ENCODE measurements at regions not wholly inside any gene's neighbourhood (a gene's known extent, or its start where the extent isn't known, plus 50 kb on each side); places are given as distances from the start of the nearest gene placed in this dataset.

- ATAC-seq (replicated peaks in 1 of 4): no peak
- DNase-seq: no peak
- Histone ChIP-seq H3K27ac (ENCODE audit: low read length) (no peak overlapping the region), H3K4me1 (ENCODE audit: control insufficient read depth in 1 of 2, extremely low read depth in 1 of 2, insufficient read depth in 2 of 2, low read length in 2 of 2) (no peaks in the 10 kb centered on the region), H3K36me3 (ENCODE audit: control insufficient read depth in 2 of 2, extremely low read depth in 1 of 2, insufficient read depth in 1 of 2, low read length in 1 of 2) (no peaks in the 10 kb centered on the region), H3K4me3 (ENCODE audit: control insufficient read depth in 1 of 2, extremely low read depth in 1 of 2, low read length in 1 of 2) (no peak overlapping the region), H3K27me3 (replicated peaks in 1 of 2; ENCODE audit: control insufficient read depth in 2 of 2, extremely low read depth in 1 of 2, insufficient read depth in 2 of 2, low read length in 1 of 2) (peaks cover 0 to 6% of the 10 kb centered on the region in 2 experiments), H3K9me3 (no peaks in the 10 kb centered on the region)
- CTCF ChIA-PET: no interaction called here
- POLR2A ChIA-PET: no interaction called here
- Mint-ChIP-seq H3K36me3 (no peaks in the 10 kb centered on the region), H3K9me3 (no peaks in the 10 kb centered on the region), H3K27me3 (peaks cover 11 to 16% of the 10 kb centered on the region in 2 donors), H3K4me1 (no peaks in the 10 kb centered on the region), H3K27ac (no peak overlapping the region), H3K4me3 (no peak overlapping the region)
- 100% methylated on average over 2 of the region's 4 CpGs for WGBS (ENCODE audit: insufficient coverage)
These were observed 103.4 kb downstream of the IL20RB start for GRCh38 chr3:137061186-137061585.

DNA sequence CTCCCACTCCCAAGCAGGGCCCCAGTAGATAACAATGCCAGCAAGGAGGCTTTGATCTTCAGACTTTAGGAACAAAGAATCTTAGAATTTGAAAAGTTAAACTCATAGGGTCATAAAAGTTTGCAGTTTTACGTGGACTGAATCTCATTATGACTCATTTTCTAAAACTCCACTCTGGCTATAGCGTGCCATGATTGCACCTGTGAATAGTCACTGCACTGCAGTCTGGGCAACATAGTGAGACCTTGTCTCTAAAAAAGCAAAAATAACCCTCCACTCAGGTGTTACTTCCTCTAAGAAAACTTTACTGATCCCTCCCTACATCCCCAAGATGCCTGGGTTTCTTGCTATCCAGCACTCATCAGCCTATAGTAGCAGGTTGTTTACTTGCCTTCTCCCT lies 104.5 kb downstream of the IL20RB start:
- H3K4me3 ChIP-seq (ENCODE audit: control insufficient read depth in 1 of 2, extremely low read depth in 1 of 2, low read length in 1 of 2): no peak overlapping the region

GRCh38 chr3:137065381-137065780 lies 107.6 kb downstream of the IL20RB start:
- Mint-ChIP-seq H3K36me3 (no peaks in the 10 kb centered on the region), H3K4me1 (no peaks in the 10 kb centered on the region), H3K27ac (no peak overlapping the region), H3K4me3 (no peak overlapping the region), H3K9me3 (no peaks in the 10 kb centered on the region), H3K27me3 (peaks cover 3 to 11% of the 10 kb centered on the region in 2 donors)
- WGBS (ENCODE audit: insufficient coverage): no CpG with 5 or more reads among the region's 1 CpG
- H3K36me3 ChIP-seq (ENCODE audit: control insufficient read depth in 2 of 2, extremely low read depth in 1 of 2, insufficient read depth in 1 of 2, low read length in 1 of 2): no peaks in the 10 kb centered on the region
- no peaks in the 10 kb centered on the region for H3K9me3 ChIP-seq
- no peak for ATAC-seq (replicated peaks in 1 of 4)
- no peak overlapping the region for H3K4me3 ChIP-seq (ENCODE audit: control insufficient read depth in 1 of 2, extremely low read depth in 1 of 2, low read length in 1 of 2)
- peaks cover 0 to 6% of the 10 kb centered on the region in 2 experiments for H3K27me3 ChIP-seq (replicated peaks in 1 of 2; ENCODE audit: control insufficient read depth in 2 of 2, extremely low read depth in 1 of 2, insufficient read depth in 2 of 2, low read length in 1 of 2)
- no peak overlapping the region for H3K27ac ChIP-seq (ENCODE audit: low read length)
- H3K4me1 ChIP-seq (ENCODE audit: control insufficient read depth in 1 of 2, extremely low read depth in 1 of 2, insufficient read depth in 2 of 2, low read length in 2 of 2): no peaks in the 10 kb centered on the region
- ChIA-PET POLR2A (no interaction called here), CTCF (no interaction called here)
- DNase-seq: no peak

More for the DNA sequence above, 104.5 kb downstream of the IL20RB start:
- CTCF ChIA-PET: no interaction called here
- H3K9me3 ChIP-seq: no peaks in the 10 kb centered on the region
- H3K36me3 ChIP-seq (ENCODE audit: control insufficient read depth in 2 of 2, extremely low read depth in 1 of 2, insufficient read depth in 1 of 2, low read length in 1 of 2): no peaks in the 10 kb centered on the region
- H3K4me3 Mint-ChIP-seq: no peak overlapping the region
- H3K27ac ChIP-seq (ENCODE audit: low read length): no peak overlapping the region
- H3K27ac Mint-ChIP-seq: no peak overlapping the region
- no peaks in the 10 kb centered on the region for H3K4me1 Mint-ChIP-seq
- POLR2A ChIA-PET: no interaction called here
- no peak for DNase-seq
- no peaks in the 10 kb centered on the region for H3K4me1 ChIP-seq (ENCODE audit: control insufficient read depth in 1 of 2, extremely low read depth in 1 of 2, insufficient read depth in 2 of 2, low read length in 2 of 2)
- no peak for ATAC-seq (replicated peaks in 1 of 4)
- no peaks in the 10 kb centered on the region for H3K36me3 Mint-ChIP-seq
- H3K27me3 ChIP-seq (replicated peaks in 1 of 2; ENCODE audit: control insufficient read depth in 2 of 2, extremely low read depth in 1 of 2, insufficient read depth in 2 of 2, low read length in 1 of 2): peaks cover 0 to 6% of the 10 kb centered on the region in 2 experiments
- WGBS (ENCODE audit: insufficient coverage): 51% methylated on average over 2 of the region's 2 CpGs
- peaks cover 6 to 10% of the 10 kb centered on the region in 2 donors for H3K27me3 Mint-ChIP-seq
- H3K9me3 Mint-ChIP-seq: no peaks in the 10 kb centered on the region

DNA sequence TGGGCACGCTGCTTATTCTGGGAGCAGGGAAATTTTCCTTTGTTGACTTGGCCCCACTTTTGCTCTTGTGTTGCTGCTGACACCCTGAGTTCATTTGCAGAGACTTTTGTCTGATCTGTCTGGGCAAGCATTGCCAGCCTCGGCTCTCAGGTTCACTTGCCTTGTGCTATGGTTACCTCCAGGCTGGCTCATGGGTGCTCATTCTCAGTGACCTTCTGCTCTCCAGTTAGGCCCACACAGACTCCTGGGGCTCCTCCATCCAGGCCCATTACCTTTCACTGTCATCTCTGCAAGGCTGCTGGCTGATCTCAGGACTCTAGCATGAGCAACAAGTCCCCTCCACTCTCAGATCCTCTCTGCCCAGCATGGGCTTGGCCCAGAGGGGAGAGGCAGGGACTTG lies 108.3 kb downstream of the IL20RB start:
- no peaks in the 10 kb centered on the region for H3K4me1 Mint-ChIP-seq
- ChIA-PET CTCF (no interaction called here), POLR2A (no interaction called here)
- H3K27me3 Mint-ChIP-seq: peaks cover 5 to 11% of the 10 kb centered on the region in 2 donors
- H3K36me3 Mint-ChIP-seq: no peaks in the 10 kb centered on the region
- H3K4me1 ChIP-seq (ENCODE audit: control insufficient read depth in 1 of 2, extremely low read depth in 1 of 2, insufficient read depth in 2 of 2, low read length in 2 of 2): no peaks in the 10 kb centered on the region
- H3K4me3 ChIP-seq (ENCODE audit: control insufficient read depth in 1 of 2, extremely low read depth in 1 of 2, low read length in 1 of 2): no peak overlapping the region
- whole genome bisulfite sequencing (ENCODE audit: insufficient coverage): 85% methylated on average over 2 of the region's 2 CpGs
- DNase-seq: no peak
- no peak for ATAC-seq (replicated peaks in 1 of 4)
- H3K9me3 Mint-ChIP-seq: no peaks in the 10 kb centered on the region
- no peaks in the 10 kb centered on the region for H3K36me3 ChIP-seq (ENCODE audit: control insufficient read depth in 2 of 2, extremely low read depth in 1 of 2, insufficient read depth in 1 of 2, low read length in 1 of 2)
- no peak overlapping the region for H3K4me3 Mint-ChIP-seq
- H3K9me3 ChIP-seq: no peaks in the 10 kb centered on the region
- no peak overlapping the region for H3K27ac ChIP-seq (ENCODE audit: low read length)
- H3K27me3 ChIP-seq (replicated peaks in 1 of 2; ENCODE audit: control insufficient read depth in 2 of 2, extremely low read depth in 1 of 2, insufficient read depth in 2 of 2, low read length in 1 of 2): peaks cover 0 to 4% of the 10 kb centered on the region in 2 experiments
- H3K27ac Mint-ChIP-seq: no peak overlapping the region

GRCh38 chr3:137071104-137071503 lies 113.3 kb downstream of the IL20RB start:
- ChIA-PET CTCF (no interaction called here), POLR2A (no interaction called here)
- H3K27ac Mint-ChIP-seq: no peak overlapping the region
- no peak overlapping the region for H3K4me3 ChIP-seq (ENCODE audit: control insufficient read depth in 1 of 2, extremely low read depth in 1 of 2, low read length in 1 of 2)
- H3K27ac ChIP-seq (ENCODE audit: low read length): no peak overlapping the region
- no peaks in the 10 kb centered on the region for H3K36me3 Mint-ChIP-seq
- 70% methylated on average over 1 of the region's 1 CpG for whole genome bisulfite sequencing (ENCODE audit: insufficient coverage)
- peaks cover 0 to 6% of the 10 kb centered on the region in 2 experiments for H3K27me3 ChIP-seq (replicated peaks in 1 of 2; ENCODE audit: control insufficient read depth in 2 of 2, extremely low read depth in 1 of 2, insufficient read depth in 2 of 2, low read length in 1 of 2)
- ATAC-seq (replicated peaks in 1 of 4): no peak
- H3K4me1 ChIP-seq (ENCODE audit: control insufficient read depth in 1 of 2, extremely low read depth in 1 of 2, insufficient read depth in 2 of 2, low read length in 2 of 2): no peaks in the 10 kb centered on the region
- H3K4me3 Mint-ChIP-seq: no peak overlapping the region
- H3K27me3 Mint-ChIP-seq: peaks cover 25 to 26% of the 10 kb centered on the region in 2 donors
- no peaks in the 10 kb centered on the region for H3K9me3 ChIP-seq
- no peak for DNase-seq
- H3K36me3 ChIP-seq (ENCODE audit: control insufficient read depth in 2 of 2, extremely low read depth in 1 of 2, insufficient read depth in 1 of 2, low read length in 1 of 2): no peaks in the 10 kb centered on the region
- no peaks in the 10 kb centered on the region for H3K9me3 Mint-ChIP-seq
- H3K4me1 Mint-ChIP-seq: no peaks in the 10 kb centered on the region

DNA sequence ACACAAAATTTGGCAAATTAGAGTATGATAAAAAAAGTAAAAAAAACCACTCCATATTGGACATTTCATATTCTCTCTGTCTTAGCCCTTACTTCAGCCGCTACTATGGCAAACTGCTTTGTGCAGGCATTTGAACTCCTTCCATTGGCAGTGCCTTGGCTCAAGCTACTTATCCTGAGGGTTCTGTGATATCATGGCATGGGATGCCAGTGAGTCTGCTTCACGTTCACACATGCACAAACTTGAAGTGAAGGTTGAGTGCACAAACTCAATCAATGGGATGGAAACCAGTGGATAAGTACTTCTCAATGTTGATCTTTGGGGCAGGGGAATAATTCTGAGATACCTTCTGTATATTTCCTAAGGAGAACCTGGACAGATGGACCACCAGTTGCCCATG lies 117.2 kb downstream of the IL20RB start:
- Mint-ChIP-seq H3K4me3 (no peak overlapping the region), H3K36me3 (no peaks in the 10 kb centered on the region), H3K4me1 (no peaks in the 10 kb centered on the region), H3K9me3 (no peaks in the 10 kb centered on the region), H3K27ac (no peak overlapping the region), H3K27me3 (peaks cover 29 to 43% of the 10 kb centered on the region in 2 donors)
- POLR2A ChIA-PET: no interaction called here
- WGBS (ENCODE audit: insufficient coverage): no CpG with 5 or more reads among the region's 2 CpGs
- no peaks in the 10 kb centered on the region for H3K9me3 ChIP-seq
- no peaks in the 10 kb centered on the region for H3K36me3 ChIP-seq (ENCODE audit: control insufficient read depth in 2 of 2, extremely low read depth in 1 of 2, insufficient read depth in 1 of 2, low read length in 1 of 2)
- no peak for DNase-seq
- CTCF ChIA-PET: no interaction called here
- no peaks in the 10 kb centered on the region for H3K4me1 ChIP-seq (ENCODE audit: control insufficient read depth in 1 of 2, extremely low read depth in 1 of 2, insufficient read depth in 2 of 2, low read length in 2 of 2)
- no peak overlapping the region for H3K4me3 ChIP-seq (ENCODE audit: control insufficient read depth in 1 of 2, extremely low read depth in 1 of 2, low read length in 1 of 2)
- no peak overlapping the region for H3K27ac ChIP-seq (ENCODE audit: low read length)
- ATAC-seq (replicated peaks in 1 of 4): no peak
- H3K27me3 ChIP-seq (replicated peaks in 1 of 2; ENCODE audit: control insufficient read depth in 2 of 2, extremely low read depth in 1 of 2, insufficient read depth in 2 of 2, low read length in 1 of 2): peaks cover 0 to 6% of the 10 kb centered on the region in 2 experiments

GRCh38 chr3:137078040-137078439 lies 120.3 kb downstream of the IL20RB start:
- H3K27me3 ChIP-seq (replicated peaks in 1 of 2; ENCODE audit: control insufficient read depth in 2 of 2, extremely low read depth in 1 of 2, insufficient read depth in 2 of 2, low read length in 1 of 2): peaks cover 0 to 6% of the 10 kb centered on the region in 2 experiments
- no peaks in the 10 kb centered on the region for H3K9me3 ChIP-seq
- 85% methylated on average over 2 of the region's 2 CpGs for WGBS (ENCODE audit: insufficient coverage)
- Mint-ChIP-seq H3K27me3 (peaks cover 27 to 37% of the 10 kb centered on the region in 2 donors), H3K4me3 (no peak overlapping the region), H3K9me3 (no peaks in the 10 kb centered on the region), H3K4me1 (no peaks in the 10 kb centered on the region), H3K36me3 (no peaks in the 10 kb centered on the region), H3K27ac (no peak overlapping the region)
- CTCF ChIA-PET: no interaction called here
- no peak overlapping the region for H3K4me3 ChIP-seq (ENCODE audit: control insufficient read depth in 1 of 2, extremely low read depth in 1 of 2, low read length in 1 of 2)
- H3K36me3 ChIP-seq (ENCODE audit: control insufficient read depth in 2 of 2, extremely low read depth in 1 of 2, insufficient read depth in 1 of 2, low read length in 1 of 2): no peaks in the 10 kb centered on the region
- H3K27ac ChIP-seq (ENCODE audit: low read length): no peak overlapping the region
- POLR2A ChIA-PET: no interaction called here
- H3K4me1 ChIP-seq (ENCODE audit: control insufficient read depth in 1 of 2, extremely low read depth in 1 of 2, insufficient read depth in 2 of 2, low read length in 2 of 2): no peaks in the 10 kb centered on the region
- DNase-seq: no peak
- ATAC-seq (replicated peaks in 1 of 4): no peak
